H1 (cell line): ENCODE measurements at regions not wholly inside any gene's neighbourhood (a gene's known extent, or its start where the extent isn't known, plus 50 kb on each side); places are given as distances from the start of the nearest gene placed in this dataset.
A peak's percentile ranks its signal among the peaks of the same experiment; 100 is the strongest.

Experiments used
- CTCF ChIA-PET: fragments of 300-600 bp; sonication (Branson Sonifier 250); formaldehyde crosslinking; loops from one replicate; lab custom pipeline; 2021; ENCODE audit not compliant: partially characterized antibody; lab: Charles Lee
- POLR2A ChIA-PET: fragments of 300-600 bp; sonication (Branson Sonifier 250); formaldehyde crosslinking; loops from one replicate; lab custom pipeline; 2021; ENCODE audit warnings: inconsistent platforms; ENCODE audit not compliant: partially characterized antibody; lab: Charles Lee
- DNase-seq, 2 experiments: peaks; one replicate each; pipeline versions ENCODE4 v3.0.0 to v3.0.0-alpha.2; 2010 to 2022; ENCODE audit warnings: low spot score in 2 of 2, low read depth in 1 of 2, mixed read lengths in 1 of 2
- FAIRE-seq: peaks from 2 replicates; lab custom pipeline; 2011; peaks lifted over from hg19 to GRCh38; lab: Jason Lieb, UNC
- H2AFZ ChIP-seq: 2 replicates; pipeline ENCODE4 v1.8.1; 2012; ENCODE audit warnings: low read length, inconsistent platforms
- H2AK5ac ChIP-seq: 2 replicates; pipeline ENCODE4 v1.6.1; 2013; ENCODE audit warnings: low read depth, low read length
- H2BK120ac ChIP-seq: replicated peaks from 2 replicates; pipeline ENCODE3; 2013; ENCODE audit warnings: low read depth, low read length, inconsistent platforms
- H2BK12ac ChIP-seq: 2 replicates; pipeline ENCODE4 v1.6.1; 2013; ENCODE audit warnings: low read depth, low read length
- H2BK15ac ChIP-seq: 2 replicates; pipeline ENCODE4 v1.6.1; 2013; ENCODE audit warnings: low read length
- H2BK20ac ChIP-seq: 2 replicates; pipeline ENCODE4 v1.6.1; 2013; ENCODE audit warnings: low read length
- H2BK5ac ChIP-seq: 2 replicates; pipeline ENCODE4 v1.6.1; 2013; ENCODE audit warnings: low read depth, low read length
- H3K14ac ChIP-seq: 2 replicates; pipeline ENCODE4 v1.6.1; 2013; ENCODE audit warnings: inconsistent platforms; ENCODE audit not compliant: insufficient read length
- H3K18ac ChIP-seq: 2 replicates; pipeline ENCODE4 v1.6.1; 2013; ENCODE audit warnings: low read length; ENCODE audit errors: extremely low read depth
- H3K23ac ChIP-seq: 2 replicates; pipeline ENCODE4 v1.6.1; 2013; ENCODE audit warnings: inconsistent platforms; ENCODE audit not compliant: insufficient read length
- H3K23me2 ChIP-seq: 2 replicates; pipeline ENCODE4 v1.6.1; 2013; ENCODE audit warnings: low read depth, low read length
- H3K27ac ChIP-seq: 2 replicates; pipeline ENCODE4 v1.6.1; 2011; ENCODE audit warnings: low read depth, low read length, inconsistent platforms
- H3K27me3 ChIP-seq, 4 experiments: replicated peaks in 1 of 4; 1 replicate in 1 of 4; 2 replicates in 3 of 4; pipeline versions ENCODE4 v1.6.1 to v1.8.1; 2011 to 2013; ENCODE audit warnings: low read length in 3 of 4, mild to moderate bottlenecking in 3 of 4, inconsistent platforms in 2 of 4, mixed read lengths in 2 of 4, moderate library complexity in 1 of 4; ENCODE audit not compliant: control insufficient read depth in 3 of 4, insufficient read depth in 3 of 4; ENCODE audit errors: extremely low read depth in 1 of 4
- H3K36me3 ChIP-seq, 4 experiments: 2 replicates each; pipeline versions ENCODE4 v1.6.1 to v1.8.1; 2011 to 2013; ENCODE audit warnings: mild to moderate bottlenecking in 4 of 4, low read length in 3 of 4, moderate library complexity in 2 of 4, control low read depth in 1 of 4, inconsistent platforms in 1 of 4; ENCODE audit not compliant: insufficient read depth in 4 of 4, control insufficient read depth in 2 of 4
- H3K4ac ChIP-seq: replicated peaks from 2 replicates; pipeline ENCODE3; 2013; ENCODE audit warnings: low read length, low read depth, mixed read lengths, inconsistent platforms; ENCODE audit not compliant: insufficient read length
- H3K4me1 ChIP-seq, 4 experiments: replicated peaks in 1 of 4; 1 replicate in 1 of 4; 2 replicates in 3 of 4; pipeline versions ENCODE4 v1.6.1 to v1.8.1; 2011 to 2013; ENCODE audit warnings: low read length in 3 of 4, inconsistent platforms in 2 of 4, mixed read lengths in 1 of 4; ENCODE audit not compliant: insufficient read depth in 4 of 4, control insufficient read depth in 3 of 4
- H3K4me2 ChIP-seq, 2 experiments: 2 replicates each; pipeline versions ENCODE4 v1.6.1 to v1.8.1; 2011 to 2013; ENCODE audit warnings: low read depth in 2 of 2, low read length in 2 of 2, control low read depth in 1 of 2, inconsistent platforms in 1 of 2, mild to moderate bottlenecking in 1 of 2; ENCODE audit not compliant: insufficient read depth in 1 of 2
- H3K4me3 ChIP-seq, 4 experiments: fragments of 200-600, 300-600 bp in 1 of 4; sonication (generic), shearing (Covaris generic), sonication (Bioruptor Twin) in 1 of 4; 2 replicates each; pipeline versions ENCODE4 v1.5.1 to v1.8.1; 2011 to 2016; ENCODE audit warnings: low read length in 4 of 4, low read depth in 3 of 4, control low read depth in 2 of 4, inconsistent platforms in 2 of 4, mild to moderate bottlenecking in 2 of 4, mixed read lengths in 1 of 4, moderate library complexity in 1 of 4; ENCODE audit not compliant: insufficient read depth in 2 of 4; ENCODE audit errors: extremely low read depth in 1 of 4
- H3K56ac ChIP-seq: replicated peaks from 2 replicates; pipeline ENCODE3; 2013; ENCODE audit warnings: low read depth, mild to moderate bottlenecking, mixed read lengths, low read length, inconsistent platforms; ENCODE audit not compliant: insufficient read length
- H3K79me1 ChIP-seq: 2 replicates; pipeline ENCODE4 v1.6.1; 2013; ENCODE audit warnings: low read depth, low read length, control low read depth
- H3K79me2 ChIP-seq, 2 experiments: 2 replicates each; pipeline versions ENCODE4 v1.6.1 to v1.8.1; 2012 to 2013; ENCODE audit warnings: low read length in 2 of 2, mild to moderate bottlenecking in 2 of 2, inconsistent platforms in 1 of 2; ENCODE audit not compliant: insufficient read depth in 2 of 2, control insufficient read depth in 1 of 2
- H3K9ac ChIP-seq, 4 experiments: replicated peaks in 1 of 4; 1 replicate in 1 of 4; 2 replicates in 3 of 4; pipeline versions ENCODE4 v1.6.1 to v1.8.1; 2011 to 2013; ENCODE audit warnings: low read depth in 3 of 4, low read length in 3 of 4, control low read depth in 2 of 4, mild to moderate bottlenecking in 2 of 4, moderate library complexity in 2 of 4, inconsistent platforms in 1 of 4; ENCODE audit errors: extremely low read depth in 1 of 4
- H3K9me3 ChIP-seq, 2 experiments: 2 replicates each; pipeline versions ENCODE4 v1.6.1 to v1.8.1; 2012 to 2013; ENCODE audit warnings: mild to moderate bottlenecking in 2 of 2, moderate library complexity in 2 of 2, control low read depth in 1 of 2, inconsistent platforms in 1 of 2, low read depth in 1 of 2, low read length in 1 of 2, mixed read lengths in 1 of 2; ENCODE audit not compliant: insufficient read depth in 2 of 2
- H4K20me1 ChIP-seq, 2 experiments: replicated peaks in 1 of 2; 2 replicates each; pipeline versions ENCODE3 to v1.8.1; 2011 to 2013; ENCODE audit warnings: inconsistent platforms in 2 of 2, low read length in 2 of 2, mild to moderate bottlenecking in 1 of 2; ENCODE audit not compliant: insufficient read depth in 2 of 2, control insufficient read depth in 1 of 2
- H4K5ac ChIP-seq: 2 replicates; pipeline ENCODE4 v1.6.1; 2013; ENCODE audit warnings: low read length, low read depth, mixed read lengths, inconsistent platforms; ENCODE audit not compliant: insufficient read length
- H4K8ac ChIP-seq: 2 replicates; pipeline ENCODE4 v1.8.0; 2013; ENCODE audit warnings: mild to moderate bottlenecking, moderate library complexity, low read length, inconsistent platforms; ENCODE audit not compliant: insufficient read depth; ENCODE audit errors: extremely low read depth
- H4K91ac ChIP-seq: replicated peaks from 2 replicates; pipeline ENCODE3; 2013; ENCODE audit warnings: low read length, mixed read lengths, inconsistent platforms; ENCODE audit not compliant: insufficient read length
- CTCF ChIP-seq, 3 experiments: IDR thresholded peaks; 1 replicate in 2 of 3; 2 replicates in 1 of 3; pipeline versions ENCODE4 v1.5.1 to v1.6.1; 2011; ENCODE audit warnings: low read length in 3 of 3, mild to moderate bottlenecking in 3 of 3, inconsistent platforms in 2 of 3, low read depth in 1 of 3, moderate library complexity in 1 of 3; ENCODE audit not compliant: insufficient read depth in 1 of 3; ENCODE audit errors: control extremely low read depth in 1 of 3
- JUND ChIP-seq: IDR thresholded peaks from 2 replicates; pipeline ENCODE4 v1.6.1; 2011; ENCODE audit warnings: mild to moderate bottlenecking, improper control_type of control experiment, low read length
- RAD21 ChIP-seq, 2 experiments: IDR thresholded peaks in 1 of 2; conservative IDR thresholded peaks in 1 of 2; 2 replicates each; pipeline ENCODE4 v1.6.1; 2011; ENCODE audit warnings: low read depth in 2 of 2, low read length in 2 of 2, improper control_type of control experiment in 1 of 2, inconsistent platforms in 1 of 2, mild to moderate bottlenecking in 1 of 2, moderate library complexity in 1 of 2
- WGBS, 2 experiments: shearing (Covaris generic) in 1 of 2; methylation state at CpG; one replicate each; pipeline versions ENCODE4 v1.1.6 to v1.1.7; 2013 to 2015; ENCODE audit warnings: low lambda C conversion rate in 2 of 2, mixed read lengths in 2 of 2, inconsistent platforms in 1 of 2, low coverage in 1 of 2, missing lambda C conversion rate in 1 of 2; ENCODE audit not compliant: insufficient replicate concordance in 2 of 2, insufficient coverage in 1 of 2, insufficient read length in 1 of 2; ENCODE audit errors: extremely low coverage in 1 of 2, missing lambda C conversion rate in 1 of 2; 5-methylcytosine and 5-hydroxymethylcytosine counted together

DNA sequence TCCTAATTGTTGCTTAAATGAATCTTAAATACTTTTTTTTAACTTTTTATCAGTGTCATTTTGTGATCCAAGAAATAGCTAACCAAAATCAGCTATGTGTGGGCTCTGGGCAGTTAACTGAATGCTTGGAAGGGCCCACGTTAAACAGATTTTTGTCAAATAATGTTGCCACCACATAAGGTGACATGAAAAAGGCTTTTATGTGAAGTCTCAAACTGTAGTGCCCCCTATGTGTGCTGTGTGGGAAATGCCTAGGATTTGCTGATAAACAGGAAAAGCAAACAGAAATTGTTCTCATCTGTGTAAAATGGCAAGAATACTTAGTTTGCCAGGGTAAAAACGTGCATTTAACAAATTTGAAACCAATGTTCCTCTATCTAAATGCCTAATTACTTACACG lies 242.2 kb downstream of the ZNF516 start:
- 31 to 100% methylated on average over 1 to 3 of the region's 3 CpGs for WGBS, 2 experiments
- H3K56ac ChIP-seq = no peak overlapping the region
- no peak overlapping the region for H3K4me2 ChIP-seq
- H3K9ac ChIP-seq = no peak overlapping the region
- POLR2A ChIA-PET = no interaction called here
- H3K27ac ChIP-seq = no peak overlapping the region
- H3K79me2 ChIP-seq = no peaks in the 10 kb centered on the region
- no peak overlapping the region for H2BK5ac ChIP-seq
- peak; percentile 42 for FAIRE-seq
- H3K4ac ChIP-seq = no peak overlapping the region
- H2BK15ac ChIP-seq = no peak overlapping the region
- CTCF ChIA-PET = interaction anchor here (0.7 to 1.8 kb wide), 20 partner anchors 9 to 415 kb away, joined by 3 to 16 read pairs (median 3); no protein-coding TSS in a partner anchor
- no peaks in the 10 kb centered on the region for H3K79me1 ChIP-seq
- no peak overlapping the region for H2BK120ac ChIP-seq
- no peaks in the 10 kb centered on the region for H3K27me3 ChIP-seq
- H4K8ac ChIP-seq = no peak overlapping the region
- H3K23me2 ChIP-seq = no peaks in the 10 kb centered on the region; the same call in 1 of the 2 replicates
- no peak overlapping the region for H3K14ac ChIP-seq
- no peak overlapping the region for H3K4me3 ChIP-seq
- no peaks in the 10 kb centered on the region for H3K4me1 ChIP-seq
- H2BK12ac ChIP-seq = no peak overlapping the region
- no peak overlapping the region for H4K5ac ChIP-seq
- no peaks in the 10 kb centered on the region for H4K20me1 ChIP-seq
- no peak overlapping the region for H4K91ac ChIP-seq
- H3K9me3 ChIP-seq = no peaks in the 10 kb centered on the region
- H3K18ac ChIP-seq = no peak overlapping the region
- H3K23ac ChIP-seq = no peak overlapping the region
- TF ChIP-seq CTCF (IDR thresholded peaks at IDR 0.05; ENCODE audit: control extremely low read depth in 1 of 3, insufficient read depth in 1 of 3, low read depth in 1 of 3, low read length in 3 of 3) = peak in 2 of 3 experiments; percentile 51 to 88; a peak in 2 of 4 replicates
- TF ChIP-seq JUND = no peak
- TF ChIP-seq RAD21 (IDR thresholded peaks at IDR 0.05 in 1 of 2, conservative IDR thresholded peaks at IDR 0.05 in 1 of 2; ENCODE audit: low read depth in 2 of 2, low read length in 2 of 2) = peak; percentile 62 to 71
- DNase-seq = no peak
- no peaks in the 10 kb centered on the region for H3K36me3 ChIP-seq
- H2BK20ac ChIP-seq = no peak overlapping the region
- H2AK5ac ChIP-seq = no peak overlapping the region
- no peak overlapping the region for H2AFZ ChIP-seq
